Parathyroid adenoma (tissue), 2 donors: ENCODE measurements at regions not wholly inside any gene's neighbourhood (a gene's known extent, or its start where the extent isn't known, plus 50 kb on each side); places are given as distances from the start of the nearest gene placed in this dataset.
"Not testable (repeated sequence)": the region's sequence is repeated elsewhere in the genome, so short reads cannot be mapped to it uniquely, and the experiment has no call there.

Experiments used
- H2AFZ ChIP-seq: fragments of 300-600 bp; sonication (generic); one replicate; pipeline ENCODE4 v1.7.0; 2017; ENCODE audit warnings: antibody characterized with exemption, mild to moderate bottlenecking
- H3K27ac ChIP-seq: fragments of 300-600 bp; sonication (generic); one replicate; pipeline ENCODE4 v1.7.0; 2017
- H3K27me3 ChIP-seq: fragments of 300-600 bp; sonication (generic); one replicate; pipeline ENCODE4 v1.7.0; 2017; ENCODE audit warnings: low read length; ENCODE audit not compliant: control insufficient read depth, insufficient read depth
- H3K36me3 ChIP-seq: fragments of 300-600 bp; sonication (generic); one replicate; pipeline ENCODE4 v1.7.0; 2017; ENCODE audit warnings: low read length; ENCODE audit not compliant: control insufficient read depth, insufficient read depth
- H3K4me1 ChIP-seq: fragments of 300-600 bp; sonication (generic); one replicate; pipeline ENCODE4 v1.7.0; 2017; ENCODE audit warnings: control low read depth
- H3K4me2 ChIP-seq: fragments of 300-600 bp; sonication (generic); one replicate; pipeline ENCODE4 v1.7.0; 2017; ENCODE audit warnings: low read length
- H3K4me3 ChIP-seq: fragments of 300-600 bp; sonication (generic); one replicate; pipeline ENCODE4 v1.7.0; 2017; ENCODE audit warnings: low read depth, low read length
- H3K79me2 ChIP-seq: fragments of 300-600 bp; sonication (generic); one replicate; pipeline ENCODE4 v1.7.0; 2017; ENCODE audit warnings: control low read depth
- H3K9ac ChIP-seq: fragments of 300-600 bp; sonication (generic); one replicate; pipeline ENCODE4 v1.7.0; 2017; ENCODE audit warnings: mild to moderate bottlenecking
- H3K9me3 ChIP-seq: fragments of 300-600 bp; sonication (generic); one replicate; pipeline ENCODE4 v1.7.0; 2017; ENCODE audit warnings: low read length; ENCODE audit not compliant: control insufficient read depth
- CTCF ChIP-seq: fragments of 300-600 bp; sonication (generic); IDR thresholded peaks from one replicate; pipeline ENCODE4 v1.7.0; 2017; ENCODE audit warnings: antibody characterized with exemption, mild to moderate bottlenecking
- donor health status: primary hyperparathyroidism.

GRCh38 chr7:94314413-94315410 is 80.0 kb upstream of the COL1A2 start:
- H2AFZ ChIP-seq = no peak overlapping the region

GRCh38 chr7:94321138-94321537 is 73.6 kb upstream of the COL1A2 start:
- not testable (repeated sequence) for H3K36me3 ChIP-seq, H3K4me3 ChIP-seq, H3K4me2 ChIP-seq, H3K4me1 ChIP-seq, H2AFZ ChIP-seq, H3K79me2 ChIP-seq, H3K27me3 ChIP-seq, H3K9ac ChIP-seq, H3K27ac ChIP-seq, H3K9me3 ChIP-seq

More at GRCh38 chr7:94314413-94315410, 80.0 kb upstream of the COL1A2 start:
- H3K27ac ChIP-seq = no peak overlapping the region
- H3K4me1 ChIP-seq = no peaks in the 10 kb centered on the region
- H3K79me2 ChIP-seq = no peaks in the 10 kb centered on the region
- H3K9ac ChIP-seq = no peak overlapping the region
- H3K4me2 ChIP-seq = no peak overlapping the region
- TF ChIP-seq CTCF = no peak
- no peaks in the 10 kb centered on the region for H3K9me3 ChIP-seq
- H3K27me3 ChIP-seq = no peaks in the 10 kb centered on the region
- no peak overlapping the region for H3K4me3 ChIP-seq
- H3K36me3 ChIP-seq = no peaks in the 10 kb centered on the region

- H2AFZ ChIP-seq = no peak overlapping the region
- no peak overlapping the region for H3K4me2 ChIP-seq
- no peaks in the 10 kb centered on the region for H3K27me3 ChIP-seq
- no peaks in the 10 kb centered on the region for H3K9me3 ChIP-seq
- TF ChIP-seq CTCF = no peak
- H3K9ac ChIP-seq = no peak overlapping the region
- no peaks in the 10 kb centered on the region for H3K36me3 ChIP-seq
- H3K79me2 ChIP-seq = no peaks in the 10 kb centered on the region
- H3K4me1 ChIP-seq = no peaks in the 10 kb centered on the region
- no peak overlapping the region for H3K27ac ChIP-seq
- no peak overlapping the region for H3K4me3 ChIP-seq
Measured at GRCh38 chr7:94323844-94324243, 70.9 kb upstream of the COL1A2 start.

- Histone ChIP-seq H3K4me1 (no peaks in the 10 kb centered on the region), H3K27me3 (no peaks in the 10 kb centered on the region), H3K9ac (no peak overlapping the region), H3K4me3 (no peak overlapping the region), H3K9me3 (no peaks in the 10 kb centered on the region), H3K4me2 (no peak overlapping the region), H3K27ac (no peak overlapping the region), H3K36me3 (no peaks in the 10 kb centered on the region), H3K79me2 (no peaks in the 10 kb centered on the region), H2AFZ (no peak overlapping the region)
- no peak for TF ChIP-seq CTCF
Measured at GRCh38 chr7:94324380-94325121, 70.1 kb upstream of the COL1A2 start.

GRCh38 chr7:94325122-94325475 is 69.6 kb upstream of the COL1A2 start:
- no peak overlapping the region for H3K27ac ChIP-seq

More at GRCh38 chr7:94325122-94325475, 69.6 kb upstream of the COL1A2 start:
- Histone ChIP-seq H3K79me2 (no peaks in the 10 kb centered on the region), H3K36me3 (no peaks in the 10 kb centered on the region), H2AFZ (no peak overlapping the region), H3K9me3 (no peaks in the 10 kb centered on the region), H3K4me2 (no peak overlapping the region), H3K9ac (no peak overlapping the region), H3K4me1 (no peaks in the 10 kb centered on the region), H3K27me3 (no peaks in the 10 kb centered on the region), H3K4me3 (no peak overlapping the region)
- no peak for TF ChIP-seq CTCF
